MM.1S (cell line): ENCODE measurements at regions not wholly inside any gene's neighbourhood (a gene's known extent, or its start where the extent isn't known, plus 50 kb on each side); places are given as distances from the start of the nearest gene placed in this dataset.

ENCODE experiments used
- DNase-seq: peaks from one replicate; pipeline ENCODE4 v3.0.0-alpha.2; 2015
- H2AFZ ChIP-seq: fragments of 300-600 bp; sonication (generic); 2 replicates; pipeline ENCODE4 v1.6.0; 2016; ENCODE audit warnings: antibody characterized with exemption, low read length
- H3F3A ChIP-seq: fragments of 300-600 bp; sonication (generic); 2 replicates; pipeline ENCODE4 v1.6.1; 2016; ENCODE audit warnings: mild to moderate bottlenecking, antibody characterized with exemption, low read length, moderate library complexity, mixed read lengths; ENCODE audit not compliant: insufficient read depth
- H3K27ac ChIP-seq: fragments of 300-600 bp; sonication (generic); 2 replicates; pipeline ENCODE4 v1.5.1; 2016; ENCODE audit warnings: mild to moderate bottlenecking, low read length
- H3K27me3 ChIP-seq: fragments of 300-600 bp; sonication (generic); replicated peaks from 2 replicates; pipeline ENCODE4 v1.6.0; 2016; ENCODE audit warnings: low read length; ENCODE audit not compliant: insufficient read depth
- H3K36me3 ChIP-seq: fragments of 300-600 bp; sonication (generic); replicated peaks from 2 replicates; pipeline ENCODE4 v1.6.1; 2016; ENCODE audit warnings: mild to moderate bottlenecking, low read length, mixed read lengths; ENCODE audit not compliant: insufficient read depth
- H3K4me1 ChIP-seq: fragments of 300-600 bp; sonication (generic); 2 replicates; pipeline ENCODE4 v1.6.1; 2016; ENCODE audit warnings: low read length, mixed read lengths
- H3K4me2 ChIP-seq: fragments of 300-600 bp; sonication (generic); 2 replicates; pipeline ENCODE4 v1.6.0; 2016; ENCODE audit warnings: low read depth, low read length
- H3K4me3 ChIP-seq: fragments of 300-600 bp; sonication (generic); 2 replicates; pipeline ENCODE4 v1.5.1; 2016; ENCODE audit warnings: low read length, mixed read lengths
- H3K79me2 ChIP-seq: fragments of 300-600 bp; sonication (generic); 2 replicates; pipeline ENCODE4 v1.6.1; 2016; ENCODE audit warnings: mixed run types, low read length, mixed read lengths
- H3K9ac ChIP-seq: fragments of 300-600 bp; sonication (generic); 2 replicates; pipeline ENCODE4 v1.6.1; 2016; ENCODE audit warnings: low read length, mixed read lengths
- H3K9me2 ChIP-seq: fragments of 300-600 bp; sonication (generic); replicated peaks from 2 replicates; pipeline ENCODE4 v1.6.1; 2016; ENCODE audit warnings: mild to moderate bottlenecking, low read length, mixed read lengths; ENCODE audit not compliant: insufficient read depth
- H3K9me3 ChIP-seq: fragments of 300-600 bp; sonication (generic); replicated peaks from 2 replicates; pipeline ENCODE4 v1.6.1; 2016; ENCODE audit warnings: mild to moderate bottlenecking, low read length, mixed read lengths; ENCODE audit not compliant: insufficient read depth
- H4K20me1 ChIP-seq: fragments of 300-600 bp; sonication (generic); 2 replicates; pipeline ENCODE4 v1.6.1; 2016; ENCODE audit warnings: mild to moderate bottlenecking, low read length, moderate library complexity, mixed read lengths; ENCODE audit not compliant: insufficient read depth
- EZH2 ChIP-seq: fragments of 300-600 bp; sonication (generic); optimal IDR thresholded peaks from 2 replicates; pipeline ENCODE3; 2017; ENCODE audit warnings: low read depth, mild to moderate bottlenecking, antibody characterized with exemption, low read length, mixed read lengths
- EZH2phosphoT487 ChIP-seq: fragments of 300-600 bp; sonication (generic); IDR thresholded peaks from 2 replicates; pipeline ENCODE4 v1.6.1; 2018; ENCODE audit warnings: antibody characterized with exemption, low read length
- TF ChIP-seq, protein P1 (sequence below): fragments of 300-600 bp; sonication (generic); IDR thresholded peaks from 2 replicates; pipeline ENCODE4 v1.5.1; 2016; ENCODE audit warnings: antibody characterized with exemption, low read length, mixed read lengths

DNA sequence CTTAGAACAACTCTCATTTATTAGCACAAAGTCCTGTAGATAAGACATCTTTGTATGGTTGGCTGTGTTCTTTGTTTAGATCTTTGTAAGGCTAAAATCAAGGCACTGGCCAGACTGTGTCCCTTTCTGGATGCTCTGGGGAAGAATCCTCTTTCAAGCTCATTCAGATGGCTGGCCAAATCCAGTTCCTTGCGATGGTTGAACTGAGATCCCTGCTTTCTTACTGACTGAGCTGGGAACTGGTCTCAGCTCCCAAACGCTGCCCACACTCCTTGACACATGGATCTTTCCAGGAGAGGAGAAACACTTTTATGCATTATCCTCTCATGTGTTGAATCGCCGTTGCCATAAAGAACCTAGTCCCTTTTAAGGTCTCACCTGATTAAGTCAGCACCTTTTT, 586.5 kb upstream of the IGFBP3 start:
- Histone ChIP-seq H3K4me3 (no peak overlapping the region), H2AFZ (no peak overlapping the region), H3K27me3 (no peaks in the 10 kb centered on the region), H3K36me3 (no peaks in the 10 kb centered on the region), H4K20me1 (no peaks in the 10 kb centered on the region), H3F3A (no peaks in the 10 kb centered on the region), H3K4me1 (no peaks in the 10 kb centered on the region), H3K4me2 (no peak overlapping the region), H3K9ac (no peak overlapping the region), H3K79me2 (no peaks in the 10 kb centered on the region), H3K9me3 (no peaks in the 10 kb centered on the region), H3K9me2 (no peaks in the 10 kb centered on the region), H3K27ac (no peak overlapping the region)
- DNase-seq: no peak
- TF ChIP-seq EZH2 (no peak), EZH2phosphoT487 (no peak)
- TF ChIP-seq, protein P1, sequence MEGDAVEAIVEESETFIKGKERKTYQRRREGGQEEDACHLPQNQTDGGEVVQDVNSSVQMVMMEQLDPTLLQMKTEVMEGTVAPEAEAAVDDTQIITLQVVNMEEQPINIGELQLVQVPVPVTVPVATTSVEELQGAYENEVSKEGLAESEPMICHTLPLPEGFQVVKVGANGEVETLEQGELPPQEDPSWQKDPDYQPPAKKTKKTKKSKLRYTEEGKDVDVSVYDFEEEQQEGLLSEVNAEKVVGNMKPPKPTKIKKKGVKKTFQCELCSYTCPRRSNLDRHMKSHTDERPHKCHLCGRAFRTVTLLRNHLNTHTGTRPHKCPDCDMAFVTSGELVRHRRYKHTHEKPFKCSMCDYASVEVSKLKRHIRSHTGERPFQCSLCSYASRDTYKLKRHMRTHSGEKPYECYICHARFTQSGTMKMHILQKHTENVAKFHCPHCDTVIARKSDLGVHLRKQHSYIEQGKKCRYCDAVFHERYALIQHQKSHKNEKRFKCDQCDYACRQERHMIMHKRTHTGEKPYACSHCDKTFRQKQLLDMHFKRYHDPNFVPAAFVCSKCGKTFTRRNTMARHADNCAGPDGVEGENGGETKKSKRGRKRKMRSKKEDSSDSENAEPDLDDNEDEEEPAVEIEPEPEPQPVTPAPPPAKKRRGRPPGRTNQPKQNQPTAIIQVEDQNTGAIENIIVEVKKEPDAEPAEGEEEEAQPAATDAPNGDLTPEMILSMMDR: no peak

DNA sequence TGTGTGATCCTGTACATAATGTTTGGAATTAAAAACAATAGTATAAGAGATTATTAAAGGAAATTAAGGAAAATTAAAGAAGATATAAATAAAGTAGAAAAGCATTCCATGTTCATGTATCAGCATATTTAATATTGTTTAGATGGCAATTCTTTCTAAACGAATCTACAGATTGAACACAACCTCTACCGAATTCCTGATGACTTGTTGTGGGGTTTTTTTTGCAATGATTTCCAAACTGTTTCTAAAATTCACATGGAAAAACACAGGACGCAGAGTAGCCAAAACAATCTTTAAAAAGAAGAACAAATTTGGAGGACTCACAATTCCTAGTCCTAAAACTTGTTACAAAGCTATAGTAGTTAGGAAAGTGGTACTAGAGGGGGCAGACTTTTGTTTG, 573.4 kb upstream of the IGFBP3 start:
- Histone ChIP-seq H2AFZ (no peak overlapping the region), H3K79me2 (no peaks in the 10 kb centered on the region), H3K27me3 (no peaks in the 10 kb centered on the region), H3K4me1 (no peaks in the 10 kb centered on the region), H3K36me3 (no peaks in the 10 kb centered on the region), H4K20me1 (no peaks in the 10 kb centered on the region), H3K9me3 (no peaks in the 10 kb centered on the region), H3K4me3 (no peak overlapping the region), H3K9me2 (no peaks in the 10 kb centered on the region), H3K4me2 (no peak overlapping the region), H3K27ac (no peak overlapping the region), H3F3A (no peaks in the 10 kb centered on the region), H3K9ac (no peak overlapping the region)
- DNase-seq: no peak
- TF ChIP-seq, protein P1: no peak
- TF ChIP-seq EZH2phosphoT487: no peak
- TF ChIP-seq EZH2: no peak

DNA sequence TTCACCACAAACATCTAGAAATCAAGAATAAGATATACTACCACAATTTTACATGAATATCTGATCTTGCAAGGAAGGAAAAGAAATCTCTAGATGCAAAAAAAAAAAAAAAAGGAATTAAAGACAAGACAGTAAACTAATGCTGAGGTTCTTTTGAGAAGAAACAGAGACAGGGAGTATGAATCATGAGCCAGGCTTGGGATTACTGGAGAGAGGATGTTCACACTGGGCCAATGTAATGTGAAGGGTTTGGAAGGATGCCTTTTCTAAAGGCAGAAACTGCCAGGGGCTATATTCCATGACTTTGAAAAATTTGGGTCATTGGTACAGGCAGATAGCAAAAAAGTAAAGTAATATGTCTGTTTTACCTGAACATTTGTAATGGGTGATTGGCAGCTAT, 573.0 kb upstream of the IGFBP3 start:
- no peaks in the 10 kb centered on the region for H3K27me3 ChIP-seq
- H3K4me3 ChIP-seq: no peak overlapping the region
- no peaks in the 10 kb centered on the region for H3K79me2 ChIP-seq
- no peaks in the 10 kb centered on the region for H3K9me3 ChIP-seq
- H3K9me2 ChIP-seq: no peaks in the 10 kb centered on the region
- H3K9ac ChIP-seq: no peak overlapping the region
- H3F3A ChIP-seq: no peaks in the 10 kb centered on the region
- H3K4me2 ChIP-seq: no peak overlapping the region
- H3K27ac ChIP-seq: no peak overlapping the region
- no peaks in the 10 kb centered on the region for H3K4me1 ChIP-seq
- DNase-seq: no peak
- H3K36me3 ChIP-seq: no peaks in the 10 kb centered on the region
- TF ChIP-seq EZH2phosphoT487: no peak
- TF ChIP-seq, protein P1: no peak
- TF ChIP-seq EZH2: no peak
- no peaks in the 10 kb centered on the region for H4K20me1 ChIP-seq
- no peak overlapping the region for H2AFZ ChIP-seq
